SK-N-SH (cell line): ENCODE measurements at regions not wholly inside any gene's neighbourhood (a gene's known extent, or its start where the extent isn't known, plus 50 kb on each side); places are given as distances from the start of the nearest gene placed in this dataset.

ENCODE experiments used
- CHD2 ChIP-seq: fragments of 150-350 bp; IDR thresholded peaks from 2 replicates; pipeline ENCODE4 v1.6.1; 2018; ENCODE audit warnings: low read length; ENCODE audit not compliant: partially characterized antibody
- CTCF ChIP-seq: fragments of 200-600 bp; sonication (generic); IDR thresholded peaks from 2 replicates; pipeline ENCODE4 v1.6.1; 2017; ENCODE audit warnings: antibody characterized with exemption, mild to moderate bottlenecking, moderate library complexity
- EP300 ChIP-seq, 2 experiments: IDR thresholded peaks; 2 replicates each; pipeline versions ENCODE4 v1.4.0 to v1.6.1; 2012; ENCODE audit warnings: borderline replicate concordance in 1 of 2, low read depth in 1 of 2, low read length in 1 of 2
- SIN3A ChIP-seq: IDR thresholded peaks from 2 replicates; pipeline ENCODE4 v1.6.1; 2012; ENCODE audit warnings: low read depth, mild to moderate bottlenecking, low read length, moderate library complexity, borderline replicate concordance
- YY1 ChIP-seq: IDR thresholded peaks from 2 replicates; pipeline ENCODE4 v1.4.0; 2012; ENCODE audit warnings: low read depth, mild to moderate bottlenecking
- TF ChIP-seq, protein P1 (sequence below): IDR thresholded peaks from 2 replicates; pipeline ENCODE4 v1.4.0; 2012; ENCODE audit warnings: low read depth, borderline replicate concordance
- TF ChIP-seq, protein P2 (sequence below): IDR thresholded peaks from 2 replicates; pipeline ENCODE4 v1.6.1; 2012; ENCODE audit warnings: mild to moderate bottlenecking, low read depth, low read length, moderate library complexity

DNA sequence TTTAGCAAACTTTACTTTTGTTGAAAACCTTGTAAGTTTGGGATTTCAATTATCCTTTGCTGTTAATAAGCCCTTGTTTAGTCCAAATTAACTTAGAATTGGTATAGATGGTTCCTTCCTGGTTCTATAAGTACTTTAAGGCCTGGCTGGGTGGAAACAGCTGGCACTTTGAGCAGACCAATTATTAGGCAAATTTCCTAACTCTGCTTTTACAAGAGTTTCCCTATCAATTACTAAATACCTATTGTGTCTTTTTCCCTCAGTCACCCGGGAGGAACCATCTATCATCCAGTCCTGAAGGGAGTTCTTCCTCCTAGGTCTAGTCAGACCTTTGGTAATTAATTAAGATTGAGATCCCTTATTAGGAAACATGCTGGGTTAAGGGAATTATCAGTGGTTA is 138.0 kb downstream of the SLC38A6 start:
- no peak for TF ChIP-seq CHD2
- TF ChIP-seq CTCF = no peak
- TF ChIP-seq SIN3A = no peak
- no peak for TF ChIP-seq EP300 (IDR thresholded peaks at IDR 0.05; ENCODE audit: borderline replicate concordance in 1 of 2, low read depth in 1 of 2, low read length in 1 of 2)
- TF ChIP-seq YY1 = no peak
- TF ChIP-seq, protein P1, sequence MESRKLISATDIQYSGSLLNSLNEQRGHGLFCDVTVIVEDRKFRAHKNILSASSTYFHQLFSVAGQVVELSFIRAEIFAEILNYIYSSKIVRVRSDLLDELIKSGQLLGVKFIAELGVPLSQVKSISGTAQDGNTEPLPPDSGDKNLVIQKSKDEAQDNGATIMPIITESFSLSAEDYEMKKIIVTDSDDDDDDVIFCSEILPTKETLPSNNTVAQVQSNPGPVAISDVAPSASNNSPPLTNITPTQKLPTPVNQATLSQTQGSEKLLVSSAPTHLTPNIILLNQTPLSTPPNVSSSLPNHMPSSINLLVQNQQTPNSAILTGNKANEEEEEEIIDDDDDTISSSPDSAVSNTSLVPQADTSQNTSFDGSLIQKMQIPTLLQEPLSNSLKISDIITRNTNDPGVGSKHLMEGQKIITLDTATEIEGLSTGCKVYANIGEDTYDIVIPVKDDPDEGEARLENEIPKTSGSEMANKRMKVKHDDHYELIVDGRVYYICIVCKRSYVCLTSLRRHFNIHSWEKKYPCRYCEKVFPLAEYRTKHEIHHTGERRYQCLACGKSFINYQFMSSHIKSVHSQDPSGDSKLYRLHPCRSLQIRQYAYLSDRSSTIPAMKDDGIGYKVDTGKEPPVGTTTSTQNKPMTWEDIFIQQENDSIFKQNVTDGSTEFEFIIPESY = no peak
- TF ChIP-seq, protein P2, sequence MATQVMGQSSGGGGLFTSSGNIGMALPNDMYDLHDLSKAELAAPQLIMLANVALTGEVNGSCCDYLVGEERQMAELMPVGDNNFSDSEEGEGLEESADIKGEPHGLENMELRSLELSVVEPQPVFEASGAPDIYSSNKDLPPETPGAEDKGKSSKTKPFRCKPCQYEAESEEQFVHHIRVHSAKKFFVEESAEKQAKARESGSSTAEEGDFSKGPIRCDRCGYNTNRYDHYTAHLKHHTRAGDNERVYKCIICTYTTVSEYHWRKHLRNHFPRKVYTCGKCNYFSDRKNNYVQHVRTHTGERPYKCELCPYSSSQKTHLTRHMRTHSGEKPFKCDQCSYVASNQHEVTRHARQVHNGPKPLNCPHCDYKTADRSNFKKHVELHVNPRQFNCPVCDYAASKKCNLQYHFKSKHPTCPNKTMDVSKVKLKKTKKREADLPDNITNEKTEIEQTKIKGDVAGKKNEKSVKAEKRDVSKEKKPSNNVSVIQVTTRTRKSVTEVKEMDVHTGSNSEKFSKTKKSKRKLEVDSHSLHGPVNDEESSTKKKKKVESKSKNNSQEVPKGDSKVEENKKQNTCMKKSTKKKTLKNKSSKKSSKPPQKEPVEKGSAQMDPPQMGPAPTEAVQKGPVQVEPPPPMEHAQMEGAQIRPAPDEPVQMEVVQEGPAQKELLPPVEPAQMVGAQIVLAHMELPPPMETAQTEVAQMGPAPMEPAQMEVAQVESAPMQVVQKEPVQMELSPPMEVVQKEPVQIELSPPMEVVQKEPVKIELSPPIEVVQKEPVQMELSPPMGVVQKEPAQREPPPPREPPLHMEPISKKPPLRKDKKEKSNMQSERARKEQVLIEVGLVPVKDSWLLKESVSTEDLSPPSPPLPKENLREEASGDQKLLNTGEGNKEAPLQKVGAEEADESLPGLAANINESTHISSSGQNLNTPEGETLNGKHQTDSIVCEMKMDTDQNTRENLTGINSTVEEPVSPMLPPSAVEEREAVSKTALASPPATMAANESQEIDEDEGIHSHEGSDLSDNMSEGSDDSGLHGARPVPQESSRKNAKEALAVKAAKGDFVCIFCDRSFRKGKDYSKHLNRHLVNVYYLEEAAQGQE = no peak
